Stimulated activated CD4-positive, alpha-beta T cell treated with anti-CD3 and anti-CD28 coated beads, Interleukin-4, amount 100 ng/mL, for 4 hours (primary cell): ENCODE measurements at regions not wholly inside any gene's neighbourhood (a gene's known extent, or its start where the extent isn't known, plus 50 kb on each side); places are given as distances from the start of the nearest gene placed in this dataset.
"Not testable (repeated sequence)": the region's sequence is repeated elsewhere in the genome, so short reads cannot be mapped to it uniquely, and the experiment has no call there.

Source experiments
- DNase-seq, 2 experiments: peaks; one replicate each; pipeline ENCODE4 v3.0.0-alpha.2; 2020

GRCh38 chr6:141426400-141426980, 706.2 kb upstream of the GJE1 start:
- DNase-seq = no peak

- DNase-seq = no peak
These were observed 711.3 kb upstream of the GJE1 start for GRCh38 chr6:141421378-141421777.

DNA sequence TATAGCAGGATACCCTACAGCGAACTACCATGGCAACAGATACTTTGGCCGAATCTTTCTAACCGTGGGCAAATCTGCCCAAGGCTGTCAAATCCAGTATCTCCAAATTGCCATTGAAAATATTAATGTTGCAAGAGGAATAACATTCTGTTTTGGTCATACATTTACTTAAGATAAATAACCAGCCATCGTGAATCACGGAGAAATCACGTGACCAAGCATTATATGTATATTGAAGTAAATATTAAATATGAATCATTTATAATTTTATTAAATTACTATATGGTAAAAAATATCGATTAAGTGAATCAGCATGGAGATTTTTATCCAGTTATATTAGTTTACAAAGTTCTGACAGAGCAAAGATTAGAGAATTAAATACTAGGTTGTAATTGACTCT, 714.6 kb upstream of the GJE1 start:
- no peak for DNase-seq

GRCh38 chr6:141415896-141416295, 716.8 kb upstream of the GJE1 start:
- DNase-seq = no peak

DNA sequence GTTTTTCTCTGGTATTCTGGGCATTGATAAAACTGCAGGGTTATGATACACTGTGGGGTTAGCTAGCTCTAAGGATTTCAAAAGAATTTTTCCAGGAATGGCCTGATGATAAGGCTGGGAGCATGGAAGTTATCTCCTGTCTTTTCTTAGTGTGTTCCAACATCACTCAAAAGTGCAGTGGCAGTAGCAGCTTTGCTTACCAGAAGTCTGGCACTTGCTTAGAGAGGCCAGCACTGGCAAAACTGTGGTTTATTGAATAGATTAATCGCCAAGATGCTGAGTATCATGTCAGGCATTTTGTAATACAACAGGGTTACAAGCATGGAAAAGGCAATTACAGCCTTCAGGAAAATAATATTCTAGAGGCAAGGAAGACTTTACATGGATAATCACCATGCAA, 719.5 kb upstream of the GJE1 start:
- no peak for DNase-seq

- no peak for DNase-seq
These were observed 726.0 kb upstream of the GJE1 start for GRCh38 chr6:141406761-141407160.

- DNase-seq = no peak
These were observed 728.9 kb upstream of the GJE1 start for GRCh38 chr6:141403827-141404226.

- no peak for DNase-seq
These were observed 729.6 kb upstream of the GJE1 start for GRCh38 chr6:141403103-141403502.

GRCh38 chr6:141402489-141402888, 730.2 kb upstream of the GJE1 start:
- DNase-seq = no peak

GRCh38 chr6:141401851-141402250, 730.9 kb upstream of the GJE1 start:
- DNase-seq = no peak

- DNase-seq = no peak
These were observed 731.6 kb upstream of the GJE1 start for GRCh38 chr6:141401168-141401567.

DNA sequence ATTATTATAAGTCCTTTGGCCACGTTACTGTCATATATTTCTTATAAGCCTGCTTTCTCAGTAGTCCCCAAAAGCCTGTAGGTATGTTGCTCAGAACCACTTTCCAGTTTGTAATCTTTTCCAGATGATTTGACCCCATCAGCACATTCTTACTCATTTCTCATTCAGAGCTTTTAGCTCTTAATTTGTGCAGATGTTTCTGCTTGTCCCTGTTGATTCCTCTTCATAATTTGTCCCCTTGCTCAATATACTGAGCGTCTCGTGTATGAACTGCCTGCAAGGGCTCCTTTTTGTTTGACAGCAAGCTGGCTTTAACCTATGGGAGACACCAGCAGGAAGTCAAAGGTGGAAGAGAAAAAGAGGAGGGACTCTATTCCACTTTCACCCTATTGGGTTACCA, 733.8 kb upstream of the GJE1 start:
- DNase-seq = no peak

- DNase-seq = no peak
These were observed 737.2 kb upstream of the GJE1 start for GRCh38 chr6:141395443-141396008.

- no peak for DNase-seq
These were observed 738.1 kb upstream of the GJE1 start for GRCh38 chr6:141394565-141395051.

DNA sequence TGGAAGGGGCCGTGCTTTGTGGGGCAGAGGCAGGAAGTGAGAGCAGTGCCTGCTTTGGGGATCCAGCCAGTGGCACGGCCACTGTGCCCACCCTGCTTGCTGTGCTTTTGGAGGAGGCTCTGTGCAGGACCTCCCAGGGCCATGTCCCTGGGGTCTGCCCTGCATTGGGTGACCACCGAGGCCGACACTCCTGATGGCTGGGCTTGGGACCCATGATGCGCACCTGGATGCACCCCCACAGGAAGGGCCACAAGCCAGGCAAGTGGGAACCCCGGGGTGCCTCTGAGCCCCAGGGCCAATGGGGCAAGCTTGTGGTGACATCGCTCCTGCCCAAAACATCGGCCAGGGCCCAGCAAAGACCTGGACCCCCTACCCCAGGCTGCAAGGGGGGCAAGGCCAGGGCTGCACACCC, 738.6 kb upstream of the GJE1 start:
- no peak for DNase-seq

GRCh38 chr6:141393405-141394124, 739.2 kb upstream of the GJE1 start:
- no peak for DNase-seq

DNA sequence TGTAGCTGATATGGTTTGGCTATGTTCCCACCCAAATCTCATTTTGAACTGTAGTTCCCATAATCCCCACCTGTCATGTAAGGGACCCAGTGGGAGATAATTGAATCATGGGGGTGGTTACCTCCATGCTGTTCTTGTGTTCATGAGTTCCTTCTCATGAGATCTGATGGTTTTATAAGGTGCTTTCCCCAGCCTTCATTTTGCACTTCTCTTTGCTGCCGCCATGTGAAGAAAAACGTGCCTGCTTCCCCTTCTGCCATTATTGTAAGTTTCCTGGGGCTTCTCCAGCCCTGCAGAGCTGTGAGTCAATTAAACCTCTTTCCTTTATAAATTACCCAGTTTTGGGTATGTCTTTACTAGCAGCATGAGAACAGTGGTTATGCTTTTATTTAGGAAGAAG, 741.6 kb upstream of the GJE1 start:
- not testable (repeated sequence) for DNase-seq

DNA sequence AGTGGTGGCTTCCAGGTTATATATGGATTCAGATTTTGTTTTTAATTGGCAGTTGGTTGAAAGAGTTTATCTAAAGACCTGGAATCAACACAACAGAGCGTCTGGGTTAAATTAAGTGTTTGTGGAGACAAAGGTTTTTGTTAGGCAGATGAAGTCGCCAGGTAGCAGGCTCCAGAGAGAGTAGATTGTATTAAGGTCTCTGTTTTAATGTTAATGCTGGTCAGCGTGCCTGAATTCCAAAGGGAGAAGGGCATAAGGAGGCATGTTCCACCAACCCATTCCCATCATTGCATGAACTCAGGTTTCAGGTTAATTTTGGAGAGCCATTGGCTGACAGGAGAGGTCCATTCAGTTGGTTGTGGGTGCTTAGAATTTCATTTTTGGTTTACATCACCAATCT, 744.1 kb upstream of the GJE1 start:
- no peak for DNase-seq

DNA sequence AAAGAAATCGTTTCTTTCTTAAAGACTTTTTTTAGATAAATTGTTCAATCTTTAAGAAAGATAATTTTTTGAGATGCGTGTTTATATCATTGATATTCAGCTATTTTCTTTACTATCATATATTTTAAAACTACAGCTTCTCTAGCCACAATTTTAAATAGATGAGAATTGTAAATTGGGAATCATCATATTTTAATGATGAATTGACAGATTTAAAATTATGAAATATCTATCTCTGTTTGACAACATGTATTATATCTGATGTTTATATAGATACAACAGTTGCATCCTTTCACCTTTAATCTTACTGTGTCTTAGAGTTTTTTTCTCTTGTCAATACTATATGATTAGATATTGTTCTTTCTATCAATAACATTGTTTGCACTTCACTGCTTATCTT, 762.3 kb upstream of the GJE1 start:
- no peak for DNase-seq

- DNase-seq = not testable (repeated sequence)
These were observed 765.9 kb upstream of the GJE1 start for GRCh38 chr6:141366796-141367195.

DNA sequence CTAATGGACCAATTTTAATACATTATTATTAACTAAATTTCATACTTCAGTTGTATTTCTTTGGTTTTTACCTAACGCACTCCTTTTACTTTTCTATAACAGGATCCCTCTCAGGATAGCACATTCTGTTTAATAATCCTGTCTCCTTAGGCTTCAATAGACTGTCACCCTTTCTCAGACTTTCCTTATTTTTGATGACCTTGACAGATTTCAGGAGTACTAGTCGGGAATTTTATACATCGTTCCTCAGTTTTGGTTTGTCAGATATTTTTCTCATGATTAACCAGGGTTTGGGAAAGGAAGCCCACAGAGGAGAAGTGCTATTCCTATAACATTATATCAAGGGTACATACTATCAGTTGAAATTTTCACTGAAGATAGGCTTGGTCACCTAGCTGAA, 768.0 kb upstream of the GJE1 start:
- no peak for DNase-seq

GRCh38 chr6:141364232-141364631, 768.5 kb upstream of the GJE1 start:
- DNase-seq = no peak

GRCh38 chr6:141361559-141361958, 771.2 kb upstream of the GJE1 start:
- DNase-seq = no peak

DNA sequence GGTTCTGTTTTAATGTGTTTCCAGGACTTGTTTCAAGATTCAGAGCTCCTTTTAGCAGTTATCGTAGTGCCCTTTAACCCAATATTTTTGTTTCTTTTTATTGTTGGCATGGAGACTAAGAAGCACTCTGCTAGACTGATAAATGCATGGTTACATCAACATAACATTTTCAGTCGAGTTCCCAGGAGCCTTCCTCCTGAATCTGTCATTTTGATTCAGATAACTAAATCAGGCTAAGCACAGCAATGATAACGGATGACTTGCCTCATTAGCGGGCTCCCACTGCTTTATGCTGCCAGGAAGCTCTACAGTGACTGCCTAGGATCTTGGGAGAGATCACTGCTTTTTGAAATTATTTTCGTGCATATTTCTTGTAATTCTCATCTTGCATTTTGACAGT, 772.8 kb upstream of the GJE1 start:
- no peak for DNase-seq
